Stimulated activated CD4-positive, alpha-beta T cell treated with anti-CD3 and anti-CD28 coated beads, Interleukin-15, amount 100 ng/mL, for 24 hours (primary cell): ENCODE measurements at regions not wholly inside any gene's neighbourhood (a gene's known extent, or its start where the extent isn't known, plus 50 kb on each side); places are given as distances from the start of the nearest gene placed in this dataset.
A peak's percentile ranks its signal among the peaks of the same experiment; 100 is the strongest.
"Not testable (repeated sequence)": the region's sequence is repeated elsewhere in the genome, so short reads cannot be mapped to it uniquely, and the experiment has no call there.

ENCODE experiments used
- DNase-seq: peaks from one replicate; pipeline ENCODE4 v3.0.0-alpha.2; 2020

- DNase-seq, result no peak
Measured at GRCh38 chr12:123061441-123062205, 81.1 kb downstream of the ARL6IP4 start.

DNA sequence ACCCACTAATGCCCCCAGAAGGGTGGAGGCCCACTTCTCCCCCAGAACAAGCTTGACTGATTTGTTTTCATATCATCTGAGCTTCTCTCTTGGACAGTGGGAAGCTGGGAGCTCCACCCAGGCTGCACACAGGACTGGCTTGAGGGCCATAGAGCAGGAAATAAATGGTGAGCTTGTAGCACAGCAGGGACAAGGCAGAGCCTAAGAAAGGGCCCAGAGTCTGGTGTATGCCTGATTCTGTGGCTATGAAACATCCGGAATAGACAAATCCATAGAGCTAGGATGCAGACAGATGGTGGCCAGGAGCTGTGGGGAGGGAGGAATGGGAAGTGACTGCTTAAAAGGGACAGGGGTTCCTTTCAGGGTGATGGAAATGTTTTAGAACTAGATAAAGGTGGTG, 79.0 kb downstream of the ARL6IP4 start:
- no peak for DNase-seq

- DNase-seq, result no peak
Measured at GRCh38 chr12:123058980-123059379, 78.5 kb downstream of the ARL6IP4 start.

DNA sequence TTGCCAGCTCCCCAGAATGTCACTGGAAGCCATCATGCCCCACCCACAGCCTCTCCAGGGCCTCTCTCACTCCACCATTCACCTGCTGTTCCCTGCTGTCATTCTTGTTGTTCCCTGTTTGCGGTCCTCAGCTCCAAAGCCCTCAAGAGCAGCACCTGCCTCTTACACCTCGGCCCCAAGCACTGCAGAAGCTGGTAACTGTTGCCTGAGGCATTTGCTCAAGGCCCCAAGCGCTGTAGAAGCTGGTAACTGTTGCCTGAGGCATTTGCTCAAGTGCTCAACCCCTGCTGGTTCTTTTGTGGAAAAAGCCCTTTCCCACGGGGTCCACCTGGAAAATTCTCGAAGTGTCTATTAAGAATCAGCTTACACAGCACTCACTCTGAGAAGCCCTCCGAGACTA, 78.0 kb downstream of the ARL6IP4 start:
- no peak for DNase-seq

DNA sequence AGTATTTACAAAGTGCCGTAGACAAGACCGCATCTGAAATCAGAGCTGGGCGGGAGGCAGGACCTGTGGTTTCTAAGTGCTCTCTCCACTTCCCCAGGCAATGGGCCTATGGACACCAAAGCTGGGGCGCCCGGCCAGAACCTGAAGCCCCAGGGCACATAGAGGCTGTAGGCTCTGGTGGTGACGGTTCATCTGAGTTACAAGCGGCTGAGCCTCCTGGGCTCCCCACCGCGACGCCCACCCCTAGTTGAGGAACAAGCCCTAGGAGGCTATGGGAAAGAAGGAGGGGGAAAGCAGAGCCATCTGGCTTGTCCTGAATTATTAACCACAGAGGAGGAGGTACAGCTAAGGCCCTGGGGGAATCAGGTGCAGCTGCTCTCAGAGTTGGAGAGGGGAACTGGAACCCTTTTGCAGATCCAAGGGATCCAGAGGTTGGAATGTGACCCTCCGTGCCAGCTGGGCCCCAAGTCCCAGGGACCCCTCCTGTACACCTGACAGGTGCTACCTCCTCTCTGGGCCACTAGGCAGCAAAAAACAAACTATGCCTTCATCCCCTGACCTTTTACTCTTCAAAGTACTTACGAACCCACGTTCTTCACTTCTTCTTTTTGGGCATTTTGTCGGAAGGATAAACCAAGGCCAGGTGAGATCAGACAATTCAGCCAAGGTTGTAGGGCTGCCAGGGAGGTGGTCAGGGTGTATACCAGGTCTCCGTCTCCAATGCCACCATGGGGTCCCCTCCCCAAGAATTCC, 77.2 kb downstream of the ARL6IP4 start:
- DNase-seq, result no peak

GRCh38 chr12:123056709-123057108, 76.2 kb downstream of the ARL6IP4 start:
- DNase-seq, result no peak

DNA sequence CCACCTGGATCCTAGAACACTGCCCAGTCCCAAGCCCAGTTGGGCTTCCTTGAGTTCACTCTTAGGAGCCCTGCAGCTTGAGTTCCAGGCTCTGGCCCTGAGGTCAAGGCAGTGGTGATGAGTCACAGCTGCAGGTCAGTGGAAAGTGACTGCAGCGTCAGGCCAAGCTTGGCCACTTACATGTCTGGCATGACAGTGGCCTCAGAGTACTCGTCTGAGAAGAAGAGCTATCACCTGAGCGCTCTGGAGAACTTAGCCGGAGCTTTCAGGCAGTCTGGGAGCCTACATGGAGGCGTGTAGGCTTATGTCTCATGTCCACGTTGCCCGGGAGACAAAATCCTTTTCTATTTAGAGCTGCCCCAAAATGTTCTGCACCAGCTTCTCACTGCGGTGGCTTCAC, 75.6 kb downstream of the ARL6IP4 start:
- no peak for DNase-seq

GRCh38 chr12:123055281-123055766, 74.8 kb downstream of the ARL6IP4 start:
- no peak for DNase-seq

DNA sequence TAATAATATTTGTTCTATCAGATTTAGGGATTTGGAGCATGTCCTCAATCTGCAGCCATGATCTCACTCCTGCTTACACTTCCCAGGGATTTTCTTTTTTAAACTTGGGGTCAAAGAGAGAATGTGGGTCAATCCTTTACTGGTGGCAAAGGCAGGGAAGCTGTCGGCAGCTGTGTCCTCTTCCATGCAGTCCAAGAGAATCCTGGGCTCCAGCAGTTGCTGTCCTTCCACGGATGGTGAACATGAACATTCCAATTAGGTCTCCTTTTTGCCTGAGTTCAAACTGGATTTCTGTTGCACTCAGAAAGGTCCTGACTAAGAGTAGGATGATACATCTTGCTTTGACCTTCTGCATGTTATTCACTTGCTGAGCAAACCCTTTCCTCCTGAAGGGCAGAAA, 73.9 kb downstream of the ARL6IP4 start:
- DNase-seq, result no peak

- no peak for DNase-seq
Measured at GRCh38 chr12:123051556-123051955, 71.1 kb downstream of the ARL6IP4 start.

DNA sequence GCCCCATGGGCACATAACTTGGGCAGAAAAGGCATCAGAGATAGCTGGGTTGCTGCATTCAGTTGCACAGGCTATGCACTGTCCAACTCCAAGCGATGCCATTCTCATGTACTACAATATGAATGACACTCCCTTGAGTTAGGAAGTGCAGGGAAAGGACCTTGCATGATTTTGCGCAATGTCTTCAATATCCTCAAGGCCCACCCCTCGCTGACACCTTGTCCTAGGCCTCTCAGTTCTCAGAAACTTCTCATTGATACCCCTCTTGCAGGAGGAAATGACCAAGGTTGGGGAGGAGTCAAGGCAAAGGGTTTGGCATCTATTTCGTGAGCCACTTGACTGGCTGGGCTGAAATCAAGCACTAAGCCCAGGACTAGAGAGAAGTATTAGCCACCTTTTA, 70.4 kb downstream of the ARL6IP4 start:
- DNase-seq, result no peak

- no peak for DNase-seq
Measured at GRCh38 chr12:123050331-123050831, 69.9 kb downstream of the ARL6IP4 start.

DNA sequence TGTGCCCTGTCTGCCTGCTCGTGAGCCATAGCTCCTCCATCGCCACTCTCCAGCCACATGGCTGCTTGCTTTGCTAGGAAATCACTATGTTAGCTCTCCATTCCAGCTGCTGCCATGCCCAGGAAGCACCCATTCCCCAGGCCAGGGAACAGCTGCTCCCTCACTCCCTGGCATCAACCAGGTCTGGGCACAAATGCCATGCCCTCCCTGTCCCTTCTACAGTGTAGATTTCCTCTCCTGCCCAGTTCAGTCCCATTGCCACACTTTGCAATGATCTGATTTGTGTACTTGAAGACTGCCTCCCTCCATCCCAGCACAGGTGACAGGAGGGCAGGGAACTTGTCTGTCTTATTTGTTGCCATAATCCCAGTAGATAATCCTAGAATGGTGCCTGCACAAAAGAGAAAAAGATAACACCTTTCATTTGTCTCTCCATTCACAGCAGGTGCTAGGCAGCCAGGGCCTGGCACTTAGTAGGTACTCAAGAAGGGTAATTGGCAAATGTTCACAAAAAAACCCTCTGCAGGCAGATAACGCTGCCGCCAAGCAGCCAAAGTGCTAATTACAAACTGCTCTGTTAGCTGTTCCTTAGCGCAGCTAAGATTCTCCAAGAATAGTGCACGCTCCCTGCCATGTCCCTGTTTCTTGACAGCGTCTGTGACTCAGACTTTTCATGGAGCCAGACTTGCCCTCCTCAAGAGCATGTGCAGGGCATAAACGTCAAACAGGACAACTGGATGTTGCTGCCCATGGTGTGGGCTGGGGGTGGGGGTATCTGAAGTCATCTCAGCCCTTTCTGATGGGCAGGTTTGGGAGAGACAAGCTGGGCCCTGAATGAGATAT, 69.1 kb downstream of the ARL6IP4 start:
- no peak for DNase-seq

DNA sequence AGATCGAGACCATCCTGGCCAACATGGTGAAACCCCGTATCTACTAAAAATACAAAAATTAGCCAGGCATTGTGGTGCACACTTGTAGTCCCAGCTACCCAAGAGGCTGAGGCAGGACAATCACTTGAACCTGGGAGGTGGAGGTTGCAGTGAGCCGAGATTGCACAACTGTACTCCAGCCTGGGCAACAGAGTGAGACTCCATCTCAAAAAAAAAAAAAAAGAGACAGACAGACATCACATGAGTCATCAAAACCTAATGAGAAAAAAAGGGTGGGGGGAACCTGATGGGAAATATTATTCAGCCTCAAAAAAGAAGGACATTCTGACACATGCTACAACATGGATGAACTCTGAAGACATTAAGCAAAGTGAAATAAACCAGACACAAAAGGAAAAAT, 67.4 kb downstream of the ARL6IP4 start:
- DNase-seq, result not testable (repeated sequence)

DNA sequence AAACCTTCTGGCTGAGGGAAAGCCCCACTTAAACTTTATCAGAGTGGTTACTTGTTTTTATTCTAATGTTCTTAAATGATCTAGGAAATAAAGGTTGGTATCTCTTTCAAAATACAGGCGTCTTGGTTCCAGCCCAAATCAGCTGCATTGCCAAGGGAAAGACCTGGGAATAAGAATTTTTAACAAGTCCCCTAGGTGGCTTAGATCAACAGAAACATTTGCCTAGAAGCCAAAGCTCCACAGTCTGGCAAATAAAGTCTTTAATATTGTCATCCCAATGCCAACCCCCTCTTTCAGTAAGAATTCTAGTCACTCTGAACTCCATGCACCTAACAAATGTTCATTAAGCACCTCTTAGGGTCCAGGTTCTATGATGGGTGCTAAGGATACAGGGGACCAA, 66.8 kb downstream of the ARL6IP4 start:
- DNase-seq, result no peak

DNA sequence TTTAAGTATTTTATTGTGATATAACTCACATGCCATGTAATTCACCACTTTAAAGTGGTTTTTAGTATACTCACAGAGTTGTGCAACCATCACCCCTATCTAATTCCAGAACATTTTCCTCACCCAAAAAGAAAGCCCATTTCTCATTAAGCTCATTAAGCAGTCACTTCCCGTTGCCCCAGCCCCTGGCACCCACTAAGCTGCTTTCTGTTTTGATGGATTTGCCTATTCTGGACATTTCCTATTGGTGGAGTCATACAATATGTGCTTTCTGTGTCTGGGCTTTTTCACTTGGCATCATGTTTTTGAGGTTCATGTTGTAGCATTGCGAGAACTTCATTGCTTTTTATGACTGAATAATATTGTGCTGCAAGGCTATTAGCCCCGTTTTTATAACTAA, 66.0 kb downstream of the ARL6IP4 start:
- DNase-seq, result no peak

- no peak for DNase-seq
Measured at GRCh38 chr12:123045678-123046077, 65.2 kb downstream of the ARL6IP4 start.

GRCh38 chr12:123044351-123044750, 63.9 kb downstream of the ARL6IP4 start:
- no peak for DNase-seq

- DNase-seq, result peak; percentile 81
Measured at GRCh38 chr12:123043536-123044001, 63.1 kb downstream of the ARL6IP4 start.

- DNase-seq, result no peak
Measured at GRCh38 chr12:123042833-123043232, 62.4 kb downstream of the ARL6IP4 start.

DNA sequence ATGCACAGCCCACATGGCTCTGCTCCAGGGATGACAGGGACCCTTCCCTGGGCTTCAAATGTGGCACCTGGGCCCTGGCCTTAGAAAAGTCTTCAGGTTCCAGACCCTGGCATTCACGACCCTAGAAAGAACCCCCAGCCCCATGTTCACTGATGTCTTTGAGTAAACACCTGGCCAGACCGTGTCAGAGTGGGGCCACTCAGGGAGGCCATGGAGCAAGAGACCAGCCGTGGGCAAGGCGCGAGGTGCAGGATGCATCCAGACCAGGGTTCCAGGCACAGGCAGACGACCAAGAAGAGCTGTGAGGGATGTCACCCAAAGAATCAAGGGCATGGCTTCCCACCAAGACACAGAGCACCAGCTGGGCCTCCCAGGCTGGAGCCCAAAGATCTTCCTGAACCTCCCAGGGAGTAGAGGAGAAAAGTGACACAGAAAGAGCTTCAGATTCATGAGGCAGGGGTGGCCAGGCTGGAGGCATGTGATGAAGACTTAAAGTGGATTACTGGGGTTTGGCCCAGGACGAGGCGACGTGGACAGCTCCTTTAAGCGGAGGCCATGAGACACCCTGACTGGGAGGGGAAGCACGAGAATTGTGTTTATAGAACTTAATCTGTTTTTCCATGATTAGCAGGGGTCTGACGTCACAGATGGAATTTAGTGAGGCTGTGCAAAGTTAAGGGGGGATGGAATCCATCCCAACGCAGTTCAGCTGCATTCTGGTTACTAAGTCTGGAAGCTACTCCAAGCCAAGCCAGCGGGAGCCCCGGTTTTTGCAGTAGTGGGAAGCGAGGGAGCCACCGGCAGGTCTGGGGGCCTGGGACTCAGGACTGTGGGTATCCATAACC, 61.6 kb downstream of the ARL6IP4 start:
- DNase-seq, result no peak

DNA sequence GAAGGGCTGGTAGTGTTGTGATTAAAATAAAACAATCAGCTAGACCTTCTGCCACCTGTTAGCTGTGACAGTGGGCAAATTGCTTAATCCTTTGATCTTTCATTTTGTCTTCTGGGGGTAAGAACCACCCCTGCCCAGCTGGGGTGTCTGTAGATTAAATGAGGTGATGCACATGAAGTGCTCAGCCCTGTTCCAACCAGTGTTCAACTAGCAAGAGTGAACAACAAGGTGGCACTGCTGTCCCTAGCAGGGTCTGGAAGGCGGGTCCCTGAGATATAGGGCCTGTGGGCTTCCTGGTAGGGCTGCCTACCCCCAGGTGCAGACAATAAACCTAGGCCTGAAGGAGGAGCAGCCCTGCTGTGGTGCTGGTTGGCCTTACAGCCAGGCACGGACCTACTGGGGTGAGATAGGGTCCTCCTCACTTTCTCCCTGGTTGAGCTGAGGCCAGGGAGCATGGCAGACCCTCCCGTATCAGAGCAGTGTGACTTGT, 60.6 kb downstream of the ARL6IP4 start:
- no peak for DNase-seq
